ENCODE measurements at regions not wholly inside any gene's neighbourhood (a gene's known extent, or its start where the extent isn't known, plus 50 kb on each side); places are given as distances from the start of the nearest gene placed in this dataset.

DNA sequence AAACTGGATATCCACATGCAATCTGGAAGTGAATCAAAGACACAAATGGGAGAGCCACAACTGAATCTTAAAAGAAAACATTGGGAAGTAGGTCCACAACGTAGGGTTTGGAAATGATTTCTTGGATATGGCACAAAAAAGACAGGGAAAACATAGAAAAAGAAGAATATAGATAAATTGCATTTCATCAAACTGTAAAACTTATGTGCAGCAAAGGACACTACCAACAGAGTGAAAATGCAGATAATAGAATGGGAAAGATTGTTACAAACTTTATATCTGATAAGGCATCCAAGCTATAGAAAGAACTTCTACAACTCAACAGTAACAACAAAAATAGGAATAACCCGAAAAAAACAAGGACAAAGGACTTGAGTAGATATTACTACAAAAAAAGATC, 89.6 kb downstream of the ZNF280B start:
- no peak for DNase-seq (ENCODE audit: low read depth in 2 of 2)

DNA sequence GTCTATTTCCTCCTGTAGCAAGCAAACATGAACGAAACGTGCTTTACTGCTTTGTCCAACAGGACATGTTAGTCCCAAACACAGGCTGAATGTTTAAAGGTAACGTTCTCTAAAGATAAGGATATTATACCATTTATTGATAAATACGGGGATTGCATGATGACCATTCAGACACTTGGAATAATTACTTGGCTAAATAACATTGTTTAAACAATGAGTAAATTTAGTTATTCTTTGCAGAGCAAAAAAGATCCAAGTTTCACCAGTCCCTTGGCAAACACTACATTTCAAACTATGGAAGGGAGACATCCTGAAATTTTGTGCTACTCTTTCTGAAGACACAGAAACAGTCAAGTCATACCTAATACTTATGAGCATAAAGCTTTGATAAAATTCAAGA, 88.0 kb downstream of the ZNF280B start:
- DNase-seq (ENCODE audit: low read depth in 2 of 2) = no peak

DNA sequence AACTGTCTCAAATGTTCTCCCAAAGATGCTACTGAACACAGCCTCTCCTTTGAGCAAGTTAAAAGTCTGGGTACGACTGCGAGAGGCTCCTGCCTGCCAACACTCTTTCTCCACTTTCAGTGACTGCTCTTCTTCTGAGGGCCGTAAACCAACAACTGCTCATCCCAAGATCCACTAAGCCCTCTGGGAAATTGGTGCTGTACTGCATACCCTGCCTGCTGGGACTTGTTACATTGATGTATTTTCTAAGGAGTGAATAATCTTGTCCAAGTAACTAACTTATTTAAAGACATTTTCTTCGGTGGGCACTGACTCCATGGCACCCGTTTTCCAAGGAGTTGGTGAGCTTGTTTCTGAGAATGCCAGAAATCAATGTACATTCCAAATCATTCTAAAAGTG, 87.2 kb downstream of the ZNF280B start:
- DNase-seq (ENCODE audit: low read depth in 2 of 2) = no peak

DNA sequence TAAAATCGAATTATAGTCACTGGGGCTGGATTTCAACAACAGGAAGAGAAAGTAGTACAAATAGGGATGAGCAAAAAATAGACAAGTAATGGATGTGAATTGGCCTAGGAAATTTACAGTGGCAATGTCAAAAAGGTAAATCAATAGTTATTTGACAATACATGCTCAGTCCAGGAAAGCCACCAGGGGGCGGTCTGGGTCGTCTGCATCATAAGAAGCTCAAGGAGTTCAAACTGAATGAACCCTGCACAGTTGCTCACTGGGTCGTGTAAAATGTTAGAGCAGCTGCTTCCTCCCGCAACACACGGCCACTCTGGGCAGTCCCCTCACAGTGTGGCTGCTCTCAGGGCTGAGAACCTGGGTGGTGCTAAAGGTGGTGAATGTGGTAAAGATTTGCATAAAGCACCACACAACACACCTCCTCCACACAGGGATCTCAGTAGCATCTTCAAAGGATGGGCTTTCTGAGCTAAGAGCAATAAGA, 85.9 kb downstream of the ZNF280B start:
- peak in 1 of 2 donors; percentile 42 for DNase-seq (ENCODE audit: low read depth in 2 of 2)

DNA sequence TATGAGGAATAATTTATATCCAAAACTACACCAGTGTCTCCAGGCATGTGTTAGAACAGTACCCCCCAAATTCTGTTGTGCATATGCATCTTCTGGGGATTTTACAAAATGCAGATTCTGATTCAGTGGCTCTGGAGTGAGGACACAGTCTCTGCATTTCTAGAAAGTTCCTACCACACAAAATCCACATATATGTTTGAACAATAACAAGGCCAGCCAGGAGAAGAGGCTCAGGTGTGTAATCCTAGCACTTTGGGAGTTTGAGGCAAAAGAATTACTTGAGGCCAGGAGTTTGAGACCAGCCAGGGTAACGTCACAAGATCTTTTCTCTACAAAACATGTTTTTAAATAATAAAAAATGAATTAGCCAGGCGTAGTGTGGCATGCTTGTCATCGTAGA, 84.9 kb downstream of the ZNF280B start:
- DNase-seq (ENCODE audit: low read depth in 2 of 2) = no peak

DNA sequence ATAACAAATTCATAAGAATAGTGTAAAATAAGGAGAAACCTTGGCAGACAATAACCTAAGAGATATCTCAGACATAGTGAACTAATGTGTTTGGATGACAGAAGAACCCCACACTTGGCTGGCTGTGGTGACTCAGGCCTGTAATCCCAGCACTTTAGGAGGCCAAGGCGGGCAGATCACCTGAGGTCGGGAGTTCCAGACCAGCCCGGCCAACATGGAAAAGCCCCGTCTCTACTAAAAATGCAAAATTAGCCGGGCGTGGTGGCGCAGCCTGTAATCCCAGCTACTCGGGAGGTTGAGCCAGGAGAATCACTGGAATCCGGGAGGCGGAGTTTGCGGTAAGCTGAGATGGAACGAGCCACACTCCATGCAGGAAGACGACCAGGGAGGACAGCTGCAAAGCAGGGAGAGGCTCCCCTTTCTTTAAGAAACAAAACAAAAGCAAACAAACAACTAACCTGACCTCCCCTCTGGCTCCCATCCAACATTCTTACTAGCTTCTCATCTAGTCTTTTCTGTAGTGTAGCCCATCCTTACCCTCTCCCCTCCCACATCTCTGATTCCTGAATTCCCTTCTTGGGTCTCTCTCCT, 84.2 kb downstream of the ZNF280B start:
- DNase-seq (ENCODE audit: low read depth in 2 of 2) = no peak

DNA sequence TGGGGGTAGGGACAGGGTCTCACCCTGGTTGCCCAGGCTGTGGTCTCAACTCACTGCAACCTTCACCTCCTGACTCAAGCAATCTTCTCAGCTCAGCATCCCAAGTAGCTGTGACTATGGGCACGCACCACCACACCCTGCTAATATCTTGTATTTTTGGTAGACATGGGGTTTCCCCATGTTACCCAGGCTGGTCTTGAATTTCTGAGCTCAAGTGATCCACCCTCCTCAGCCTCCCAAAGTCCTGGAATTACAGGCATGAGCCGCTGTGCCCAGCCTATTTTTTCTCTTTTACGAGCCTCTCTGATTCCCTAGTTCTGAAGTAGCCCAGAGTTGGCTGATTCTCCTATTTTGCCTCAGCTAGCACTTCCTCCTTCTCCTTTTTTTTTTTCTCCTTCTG, 83.6 kb downstream of the ZNF280B start:
- DNase-seq (ENCODE audit: low read depth in 2 of 2) = no peak

DNA sequence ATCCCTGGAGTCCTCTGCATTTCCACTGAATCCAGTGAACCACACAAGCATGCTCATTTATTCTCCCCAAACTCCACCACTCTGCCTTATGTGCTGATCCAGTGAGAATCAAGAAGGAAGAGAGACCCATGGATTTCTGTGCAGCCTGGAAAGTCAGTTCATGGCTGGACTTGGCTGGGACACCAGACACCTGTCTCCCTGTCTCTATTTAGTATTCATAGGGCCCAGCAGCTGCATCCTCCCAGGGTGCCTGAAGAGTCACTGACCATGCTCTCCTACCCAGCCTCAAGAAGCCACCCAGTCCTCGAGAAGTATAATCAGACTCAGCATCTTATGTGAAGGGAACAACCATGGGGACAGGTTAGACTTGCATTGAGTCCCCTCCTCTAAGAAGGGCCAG, 83.2 kb downstream of the ZNF280B start:
- no peak for DNase-seq (ENCODE audit: low read depth in 2 of 2)

DNA sequence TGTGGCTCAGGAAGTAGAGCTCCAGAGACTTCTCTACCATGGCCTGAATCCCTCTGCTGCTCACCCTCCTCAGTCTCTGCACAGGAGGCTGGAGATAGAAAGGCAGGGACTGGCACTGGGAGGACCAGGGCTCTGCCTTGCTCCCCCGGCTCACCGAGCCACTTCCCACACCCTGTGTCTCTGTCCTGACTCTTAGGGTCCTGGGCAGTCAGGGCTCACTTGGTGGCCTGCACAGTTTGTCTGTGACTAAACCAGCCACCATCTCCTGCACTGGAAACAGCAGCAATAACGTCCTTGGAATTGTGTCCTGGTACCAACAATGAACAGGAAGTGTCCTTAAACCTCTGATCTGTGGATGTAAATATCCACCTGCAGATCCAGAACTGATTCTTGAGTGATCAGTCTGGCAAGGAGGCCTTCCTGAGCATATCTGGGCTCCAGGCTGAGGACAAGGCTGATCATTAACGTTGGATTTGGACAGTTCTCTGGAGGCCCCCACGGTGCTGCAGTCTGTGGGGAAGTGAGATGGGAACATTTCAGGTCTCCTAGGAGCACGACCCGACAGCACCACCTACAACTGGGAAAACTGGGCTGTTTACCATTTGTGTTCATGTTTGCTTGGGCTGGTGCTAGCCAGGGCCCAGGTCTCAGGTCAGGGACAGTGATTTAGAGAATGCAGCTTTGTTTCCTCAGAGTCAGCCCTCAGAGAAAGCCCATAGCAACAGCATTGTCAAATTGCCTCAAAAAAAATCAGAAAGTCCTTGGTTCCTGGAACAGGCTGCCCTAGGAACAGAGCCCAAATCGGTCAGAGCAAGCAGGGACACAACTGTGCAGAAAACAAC, 82.5 kb downstream of the ZNF280B start:
- no peak for DNase-seq (ENCODE audit: low read depth in 2 of 2)

DNA sequence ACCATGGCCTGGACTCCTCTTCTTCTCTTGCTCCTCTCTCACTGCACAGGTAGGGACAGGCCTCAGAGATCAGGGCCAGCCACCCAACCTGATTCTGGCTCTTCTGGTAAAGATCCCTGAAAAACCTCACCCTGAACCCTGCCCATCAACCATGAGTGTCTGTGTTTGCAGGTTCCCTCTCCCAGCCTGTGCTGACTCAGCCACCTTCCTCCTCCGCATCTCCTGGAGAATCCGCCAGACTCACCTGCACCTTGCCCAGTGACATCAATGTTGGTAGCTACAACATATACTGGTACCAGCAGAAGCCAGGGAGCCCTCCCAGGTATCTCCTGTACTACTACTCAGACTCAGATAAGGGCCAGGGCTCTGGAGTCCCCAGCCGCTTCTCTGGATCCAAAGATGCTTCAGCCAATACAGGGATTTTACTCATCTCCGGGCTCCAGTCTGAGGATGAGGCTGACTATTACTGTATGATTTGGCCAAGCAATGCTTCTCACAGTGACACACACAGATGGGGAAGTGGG, 80.9 kb downstream of the ZNF280B start:
- DNase-seq (ENCODE audit: low read depth in 2 of 2) = no peak

DNA sequence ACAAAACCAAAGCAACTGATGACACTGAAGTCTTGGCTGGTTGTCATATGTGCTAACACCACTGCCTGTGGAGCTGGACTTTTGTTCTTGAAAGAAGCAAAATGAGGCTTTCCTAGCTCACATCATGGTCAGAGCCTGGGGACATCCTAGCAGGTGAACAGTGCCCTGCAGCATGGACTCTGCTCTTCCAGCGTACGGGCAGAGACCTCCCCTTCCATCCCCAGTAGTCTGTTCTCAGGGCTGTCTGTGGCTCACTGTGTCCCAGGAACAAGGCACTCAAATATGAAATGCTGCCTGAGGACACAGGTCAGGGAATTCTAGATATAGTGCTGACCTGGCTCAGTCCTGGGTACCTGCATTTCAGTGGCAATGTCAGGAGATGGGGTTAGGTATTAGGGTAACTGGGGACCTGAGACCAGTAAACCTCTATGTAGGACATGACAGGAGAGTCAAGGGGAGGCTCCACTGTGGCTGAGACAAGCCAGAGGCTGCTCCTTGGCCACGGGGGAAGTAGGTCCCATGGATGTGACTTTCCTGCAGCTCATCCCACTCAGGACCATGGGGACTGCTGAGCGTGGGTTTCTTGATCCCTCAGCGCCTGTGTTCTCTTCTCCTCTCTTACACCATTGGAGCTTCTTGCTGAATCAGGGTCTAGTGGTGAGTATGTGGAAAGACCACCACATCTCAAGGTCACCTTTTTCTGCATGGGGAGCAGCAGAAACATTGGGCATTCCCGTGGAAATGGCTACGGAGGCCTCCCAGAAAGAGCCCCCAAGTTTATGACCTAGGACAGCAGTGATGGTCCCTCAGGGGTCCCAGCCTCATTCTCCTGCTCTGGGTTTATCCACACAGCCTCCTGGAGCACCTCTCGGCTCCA, 80.1 kb downstream of the ZNF280B start:
- no peak for DNase-seq (ENCODE audit: low read depth in 2 of 2)

DNA sequence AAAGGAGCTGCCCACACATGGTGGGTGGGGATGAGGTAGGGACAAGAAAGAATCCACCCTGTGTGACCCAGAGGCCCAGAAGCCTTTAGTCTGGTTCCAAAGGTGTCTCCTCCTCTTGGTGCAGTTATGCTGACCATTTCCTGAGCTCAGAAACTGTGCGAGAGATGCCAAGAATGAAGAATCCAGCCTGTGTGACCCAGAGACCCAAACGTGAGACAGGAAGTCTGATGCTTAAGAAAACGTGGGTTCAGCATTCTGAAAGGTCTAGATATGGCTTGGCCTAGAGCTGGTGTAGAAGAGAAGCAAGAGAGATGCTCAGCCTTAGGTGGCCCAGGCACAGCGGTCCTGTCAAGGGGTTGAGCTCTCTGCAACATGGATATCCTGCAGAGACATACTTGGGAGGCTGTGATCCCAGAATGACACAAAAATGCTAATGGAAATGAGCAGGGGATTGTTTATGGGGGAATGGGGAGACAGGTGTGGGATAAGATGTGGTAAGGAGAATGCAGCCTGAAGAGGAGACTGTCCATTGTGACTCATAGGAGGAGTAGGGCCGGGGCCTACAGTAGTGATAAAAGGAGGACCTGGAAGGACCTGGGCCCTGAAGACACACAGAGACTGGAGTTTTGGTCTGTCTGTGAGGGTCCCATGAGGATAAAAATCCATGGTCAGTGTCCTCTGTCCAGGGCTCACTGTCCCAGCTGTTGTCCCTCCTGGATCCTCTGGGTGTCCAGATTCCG, 79.0 kb downstream of the ZNF280B start:
- DNase-seq (ENCODE audit: low read depth in 2 of 2) = no peak

DNA sequence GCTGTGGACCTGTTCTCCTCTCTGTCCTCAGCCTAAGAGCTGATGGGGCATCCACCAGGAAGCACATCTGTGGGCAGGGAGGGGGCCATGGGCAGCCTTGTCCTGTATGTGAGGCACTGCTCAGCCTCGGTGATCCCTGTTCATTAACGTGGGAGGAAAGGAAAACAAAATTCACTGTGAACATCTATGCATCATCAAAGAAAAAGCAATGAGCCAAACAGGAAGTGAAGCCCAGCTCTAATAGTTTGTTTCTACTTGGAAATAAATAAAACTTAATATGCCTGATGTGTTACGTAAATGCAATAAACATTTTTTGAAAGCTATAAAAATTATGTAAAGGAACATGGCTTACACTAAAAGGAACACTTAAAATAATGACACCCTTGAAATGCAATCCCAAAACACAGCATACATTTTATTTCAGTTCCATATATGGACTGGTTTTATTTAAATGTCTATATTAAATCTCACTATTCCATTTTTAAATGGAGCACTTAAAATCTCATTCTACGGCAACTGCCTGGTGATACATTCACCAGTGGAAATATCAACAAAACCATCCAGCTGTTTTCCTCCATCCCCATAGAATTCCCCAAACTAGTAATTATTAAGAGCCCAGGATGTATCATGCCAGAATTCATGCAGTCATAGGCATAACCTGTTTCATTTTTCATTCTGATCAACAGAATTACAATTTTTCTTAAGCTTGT, 78.3 kb downstream of the ZNF280B start:
- DNase-seq (ENCODE audit: low read depth in 2 of 2) = no peak

DNA sequence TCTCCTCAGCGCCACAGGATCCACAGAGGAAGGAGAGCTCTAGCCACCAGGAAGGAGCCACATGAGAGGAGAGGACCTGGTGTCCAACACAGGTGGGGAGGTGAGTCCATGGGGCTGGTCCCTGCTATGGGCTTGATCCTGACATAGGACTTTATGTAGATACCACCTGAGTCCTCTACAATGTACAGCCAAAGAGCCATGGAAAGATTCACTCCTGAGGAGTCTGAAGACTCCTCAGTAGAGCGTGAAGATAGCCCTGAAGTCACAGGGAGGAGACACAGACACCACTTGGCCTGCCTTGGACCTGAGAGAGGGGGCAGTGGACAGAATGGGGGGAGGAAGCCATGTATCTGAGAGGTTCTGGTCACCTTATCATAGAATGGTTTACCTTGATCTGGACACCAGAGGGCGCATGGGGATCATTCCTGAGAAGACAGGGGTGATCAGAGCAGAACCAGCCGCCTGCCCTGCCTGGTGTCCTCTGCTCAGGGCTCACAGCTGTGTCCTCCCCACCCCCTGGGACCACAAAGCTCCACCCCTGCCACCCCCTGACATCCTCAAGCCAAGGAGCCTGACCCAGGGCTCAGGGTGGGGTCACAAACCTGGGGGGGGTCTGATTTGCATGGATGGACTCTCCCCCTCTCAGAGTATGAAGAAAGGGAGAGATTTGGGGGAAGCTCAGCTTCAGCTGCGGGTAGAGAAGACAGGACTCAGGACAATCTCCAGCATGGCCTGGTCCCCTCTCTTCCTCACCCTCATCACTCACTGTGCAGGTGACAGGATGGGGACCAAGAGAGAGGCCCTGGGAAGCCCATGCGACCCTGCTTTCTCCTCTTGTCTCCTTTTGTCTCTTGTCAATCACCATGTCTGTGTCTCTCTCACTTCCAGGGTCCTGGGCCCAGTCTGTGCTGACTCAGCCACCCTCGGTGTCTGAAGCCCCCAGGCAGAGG, 77.0 kb downstream of the ZNF280B start:
- peak; percentile 4 to 32 for DNase-seq (ENCODE audit: low read depth in 2 of 2)

DNA sequence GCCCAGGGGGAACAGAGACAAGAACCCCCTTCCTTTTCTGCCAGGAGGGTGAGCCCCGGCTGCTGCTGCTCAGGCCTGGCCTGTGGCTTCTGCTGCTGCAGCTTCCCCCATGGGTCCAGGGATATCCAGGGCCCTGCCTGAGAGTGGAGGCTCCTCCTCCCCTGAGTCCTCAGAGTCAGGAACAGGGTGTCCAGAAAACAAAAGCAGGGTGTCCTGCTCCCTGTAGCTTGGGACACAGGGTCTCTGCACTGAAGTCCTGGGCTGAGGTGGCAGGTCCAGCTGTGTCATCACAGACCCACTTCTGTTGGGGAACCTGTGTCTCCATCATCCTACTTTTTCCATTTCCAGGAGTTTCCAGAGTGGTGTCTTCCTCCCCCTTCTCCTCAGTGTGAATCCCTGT, 76.1 kb downstream of the ZNF280B start:
- no peak for DNase-seq (ENCODE audit: low read depth in 2 of 2)

DNA sequence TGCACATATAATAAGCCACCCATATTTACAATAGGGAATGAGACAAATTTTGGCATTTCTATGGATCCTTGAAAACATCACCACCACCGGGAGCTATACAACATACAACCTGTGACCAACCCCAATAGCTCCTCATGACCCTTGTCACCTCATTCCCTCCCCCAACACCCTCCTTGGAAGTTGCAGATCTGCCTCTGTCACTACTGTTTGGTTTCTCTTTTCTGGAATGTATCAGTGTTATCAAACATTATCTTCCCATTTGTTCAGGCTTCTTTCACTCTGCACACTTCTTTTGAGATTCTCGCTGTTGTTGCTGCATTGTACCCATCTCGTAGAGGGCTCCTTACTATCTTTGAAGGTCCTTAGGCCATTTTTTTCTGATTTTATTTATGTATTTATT, 75.6 kb downstream of the ZNF280B start:
- no peak for DNase-seq (ENCODE audit: low read depth in 2 of 2)

DNA sequence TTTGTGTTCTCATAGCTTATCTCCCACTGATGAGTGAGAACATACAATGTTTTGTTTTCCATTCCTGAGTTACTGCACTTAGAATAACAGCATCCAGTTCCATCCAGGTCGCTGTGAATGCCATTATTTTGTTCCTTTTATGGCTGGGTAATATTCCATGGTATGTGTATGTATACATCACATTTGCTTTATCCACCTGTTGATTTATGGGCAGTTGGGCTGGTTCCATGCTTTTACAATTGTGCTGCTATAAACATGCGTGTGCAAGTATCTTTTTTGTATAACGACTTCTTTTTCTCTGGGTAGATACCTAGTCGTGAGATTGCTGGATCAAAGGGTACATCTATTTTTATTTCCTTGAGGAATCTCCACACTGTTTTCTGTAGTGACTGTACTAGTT, 74.8 kb downstream of the ZNF280B start:
- no peak for DNase-seq (ENCODE audit: low read depth in 2 of 2)
